ENCODE measurements at regions not wholly inside any gene's neighbourhood (a gene's known extent, or its start where the extent isn't known, plus 50 kb on each side); places are given as distances from the start of the nearest gene placed in this dataset.

DNA sequence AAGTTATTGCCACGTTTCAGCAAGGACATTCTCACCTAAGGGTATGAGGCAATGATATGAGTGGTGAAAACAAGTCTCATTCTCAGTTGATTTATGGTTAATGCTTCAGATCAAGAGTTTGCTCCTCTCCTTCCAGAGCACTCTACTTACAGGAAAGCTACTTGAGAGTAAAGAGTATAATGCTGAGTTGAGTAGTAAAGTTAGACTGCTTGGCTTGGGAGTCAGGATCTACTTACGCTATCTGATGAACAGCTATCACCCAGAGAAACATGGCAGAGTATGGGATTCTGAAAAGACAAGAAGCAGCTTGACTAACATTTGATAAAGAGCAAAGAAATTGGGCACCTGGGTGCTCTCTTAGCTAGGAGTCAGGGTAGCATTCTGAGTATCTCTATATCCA lies 211.8 kb downstream of the GLUD2 start:
- DNase-seq: no peak
- H3K4me3 ChIP-seq: no peak overlapping the region
- no peaks in the 10 kb centered on the region for H3K27me3 ChIP-seq (ENCODE audit: low read depth)
- intact Hi-C loops (cut with micrococcal nuclease): no loop called here
- H3K4me1 ChIP-seq: no peaks in the 10 kb centered on the region
- H3K27ac ChIP-seq (replicated peaks): no peak overlapping the region
- no peaks in the 10 kb centered on the region for H3K9me3 ChIP-seq (replicated peaks)
- TF ChIP-seq CTCF (IDR thresholded peaks at IDR 0.05; ENCODE audit: borderline replicate concordance): no peak
- H3K36me3 ChIP-seq: no peaks in the 10 kb centered on the region

DNA sequence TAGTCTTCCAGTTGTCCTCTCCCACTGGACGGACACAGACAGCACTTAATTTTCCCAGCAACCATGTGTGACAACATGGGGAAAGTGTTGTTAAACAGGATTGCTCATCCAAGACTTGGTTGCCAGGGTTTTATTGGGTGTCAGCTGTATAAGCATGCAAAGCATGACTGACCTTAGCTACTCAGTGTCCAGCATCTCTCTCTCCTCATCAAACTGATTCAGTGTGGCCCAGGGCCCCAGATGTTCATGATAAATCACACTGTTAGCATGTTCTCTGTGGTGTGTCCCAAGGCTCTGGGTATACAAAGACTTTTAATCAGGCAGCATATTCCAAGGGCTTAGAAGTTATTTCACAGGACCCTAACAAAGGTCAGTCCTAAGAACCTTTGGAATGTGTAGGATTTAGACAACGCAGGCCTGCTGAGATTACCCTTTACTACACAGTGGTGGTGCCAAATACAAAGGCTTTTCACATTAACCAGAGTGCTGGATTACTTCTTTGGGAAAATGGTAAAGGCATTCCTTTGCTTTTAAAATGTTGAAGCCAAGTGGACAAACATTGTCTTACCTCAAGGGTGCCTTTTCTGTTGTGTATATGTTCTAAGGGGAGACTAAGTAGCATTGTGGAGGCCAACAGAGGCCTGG lies 213.3 kb downstream of the GLUD2 start:
- intact Hi-C loops (cut with micrococcal nuclease): no loop called here
- no peaks in the 10 kb centered on the region for H3K9me3 ChIP-seq (replicated peaks)
- no peak for TF ChIP-seq CTCF (IDR thresholded peaks at IDR 0.05; ENCODE audit: borderline replicate concordance)
- H3K4me1 ChIP-seq: no peaks in the 10 kb centered on the region
- DNase-seq: no peak
- H3K27me3 ChIP-seq (ENCODE audit: low read depth): no peaks in the 10 kb centered on the region
- H3K36me3 ChIP-seq: no peaks in the 10 kb centered on the region
- no peak overlapping the region for H3K4me3 ChIP-seq
- no peak overlapping the region for H3K27ac ChIP-seq (replicated peaks)

GRCh38 chrX:121283921-121284320 lies 236.5 kb downstream of the GLUD2 start:
- DNase-seq: no peak
- intact Hi-C loops (cut with micrococcal nuclease): no loop called here
- Histone ChIP-seq H3K4me1 (no peaks in the 10 kb centered on the region), H3K36me3 (no peaks in the 10 kb centered on the region), H3K27me3 (ENCODE audit: low read depth) (no peaks in the 10 kb centered on the region), H3K27ac (replicated peaks) (no peak overlapping the region), H3K4me3 (no peak overlapping the region), H3K9me3 (replicated peaks) (peaks cover 14% of the 10 kb centered on the region)
- no peak for TF ChIP-seq CTCF (IDR thresholded peaks at IDR 0.05; ENCODE audit: borderline replicate concordance)

DNA sequence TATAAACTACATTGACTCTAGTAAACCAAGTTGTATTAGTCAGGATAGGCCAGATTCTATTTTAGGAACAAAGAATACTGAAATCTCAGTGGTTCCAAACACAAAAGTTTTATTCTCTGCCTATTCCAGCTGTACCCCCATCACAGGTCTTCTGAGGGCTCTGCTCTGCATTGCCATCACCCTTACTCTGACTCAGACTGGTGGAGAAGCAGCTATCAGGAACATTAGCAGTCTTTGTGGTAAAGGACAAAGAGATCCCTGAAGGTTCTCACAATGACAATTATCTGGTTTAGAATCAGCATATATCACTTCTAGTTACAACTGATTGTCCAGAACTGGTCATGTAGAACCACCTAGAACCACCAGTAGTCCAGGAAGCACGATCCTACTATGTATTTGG lies 251.1 kb downstream of the GLUD2 start:
- no peak for DNase-seq
- Histone ChIP-seq H3K36me3 (no peaks in the 10 kb centered on the region), H3K27me3 (ENCODE audit: low read depth) (no peaks in the 10 kb centered on the region), H3K4me3 (no peak overlapping the region), H3K9me3 (replicated peaks) (no peaks in the 10 kb centered on the region), H3K4me1 (no peaks in the 10 kb centered on the region), H3K27ac (replicated peaks) (no peak overlapping the region)
- intact Hi-C loops (cut with micrococcal nuclease): no loop called here
- no peak for TF ChIP-seq CTCF (IDR thresholded peaks at IDR 0.05; ENCODE audit: borderline replicate concordance)

DNA sequence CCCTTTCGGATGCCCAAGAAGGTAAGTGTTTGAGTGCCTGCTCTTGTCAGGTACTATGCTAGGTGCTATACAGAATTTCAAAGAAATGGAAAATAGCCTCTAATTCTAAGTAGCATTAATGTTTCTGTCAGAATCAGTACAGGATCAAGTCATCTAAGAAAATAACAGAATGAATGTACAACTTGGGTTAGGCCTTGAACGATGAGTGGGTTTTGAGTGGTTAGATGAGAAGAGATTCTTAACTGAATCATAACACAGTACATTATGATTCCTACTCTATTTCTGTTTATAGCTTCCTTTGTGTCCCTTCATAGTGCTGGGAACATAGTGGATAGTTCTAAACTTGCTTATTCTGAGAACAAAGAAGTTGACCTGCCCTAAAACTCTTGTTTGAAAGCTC lies 253.9 kb downstream of the GLUD2 start:
- DNase-seq: no peak
- Histone ChIP-seq H3K36me3 (no peaks in the 10 kb centered on the region), H3K27ac (replicated peaks) (no peak overlapping the region), H3K4me1 (no peaks in the 10 kb centered on the region), H3K27me3 (ENCODE audit: low read depth) (no peaks in the 10 kb centered on the region), H3K9me3 (replicated peaks) (no peaks in the 10 kb centered on the region), H3K4me3 (no peak overlapping the region)
- intact Hi-C loops (cut with micrococcal nuclease): no loop called here
- no peak for TF ChIP-seq CTCF (IDR thresholded peaks at IDR 0.05; ENCODE audit: borderline replicate concordance)

Measured in left ventricle myocardium inferior (tissue), 1 donor.